ENCODE measurements at regions not wholly inside any gene's neighbourhood (a gene's known extent, or its start where the extent isn't known, plus 50 kb on each side); places are given as distances from the start of the nearest gene placed in this dataset.

DNA sequence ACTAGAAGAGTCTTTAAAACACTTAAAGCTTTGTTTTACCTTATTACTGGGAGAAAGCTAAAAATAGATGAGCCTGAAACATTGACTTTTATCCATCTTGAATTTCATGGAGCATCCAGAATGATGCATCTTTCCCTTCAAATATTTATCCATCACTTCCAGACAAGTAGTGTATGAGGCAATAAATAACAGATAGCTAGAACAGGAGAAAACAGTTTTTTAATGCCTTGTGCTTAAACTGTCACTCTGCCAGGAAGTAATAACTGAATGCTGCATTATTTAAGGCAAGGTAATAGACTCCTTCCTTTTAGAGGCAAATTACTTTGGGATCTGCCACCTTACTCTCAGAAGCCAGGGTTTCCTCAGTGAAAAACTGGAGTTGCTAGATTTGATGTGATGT, 225.8 kb upstream of the NAALADL2 start:
- H3K36me3 ChIP-seq: no peaks in the 10 kb centered on the region
- DNase-seq (ENCODE audit: extremely low spot score): no peak
- no peaks in the 10 kb centered on the region for H3K9me3 ChIP-seq
- intact Hi-C loops (cut with DNase I): no loop called here
- no peak overlapping the region for H3K4me3 ChIP-seq
- TF ChIP-seq POLR2AphosphoS5 (IDR thresholded peaks at IDR 0.05) (no peak), EP300 (IDR thresholded peaks at IDR 0.05) (no peak), POLR2A (IDR thresholded peaks at IDR 0.05; ENCODE audit: low read depth) (no peak)
- TF ChIP-seq, protein P1, sequence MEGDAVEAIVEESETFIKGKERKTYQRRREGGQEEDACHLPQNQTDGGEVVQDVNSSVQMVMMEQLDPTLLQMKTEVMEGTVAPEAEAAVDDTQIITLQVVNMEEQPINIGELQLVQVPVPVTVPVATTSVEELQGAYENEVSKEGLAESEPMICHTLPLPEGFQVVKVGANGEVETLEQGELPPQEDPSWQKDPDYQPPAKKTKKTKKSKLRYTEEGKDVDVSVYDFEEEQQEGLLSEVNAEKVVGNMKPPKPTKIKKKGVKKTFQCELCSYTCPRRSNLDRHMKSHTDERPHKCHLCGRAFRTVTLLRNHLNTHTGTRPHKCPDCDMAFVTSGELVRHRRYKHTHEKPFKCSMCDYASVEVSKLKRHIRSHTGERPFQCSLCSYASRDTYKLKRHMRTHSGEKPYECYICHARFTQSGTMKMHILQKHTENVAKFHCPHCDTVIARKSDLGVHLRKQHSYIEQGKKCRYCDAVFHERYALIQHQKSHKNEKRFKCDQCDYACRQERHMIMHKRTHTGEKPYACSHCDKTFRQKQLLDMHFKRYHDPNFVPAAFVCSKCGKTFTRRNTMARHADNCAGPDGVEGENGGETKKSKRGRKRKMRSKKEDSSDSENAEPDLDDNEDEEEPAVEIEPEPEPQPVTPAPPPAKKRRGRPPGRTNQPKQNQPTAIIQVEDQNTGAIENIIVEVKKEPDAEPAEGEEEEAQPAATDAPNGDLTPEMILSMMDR (IDR thresholded peaks at IDR 0.05): no peak
- H3K4me1 ChIP-seq: no peaks in the 10 kb centered on the region
- H3K27me3 ChIP-seq: no peaks in the 10 kb centered on the region
- no peak overlapping the region for H3K27ac ChIP-seq (replicated peaks in 1 of 4)

DNA sequence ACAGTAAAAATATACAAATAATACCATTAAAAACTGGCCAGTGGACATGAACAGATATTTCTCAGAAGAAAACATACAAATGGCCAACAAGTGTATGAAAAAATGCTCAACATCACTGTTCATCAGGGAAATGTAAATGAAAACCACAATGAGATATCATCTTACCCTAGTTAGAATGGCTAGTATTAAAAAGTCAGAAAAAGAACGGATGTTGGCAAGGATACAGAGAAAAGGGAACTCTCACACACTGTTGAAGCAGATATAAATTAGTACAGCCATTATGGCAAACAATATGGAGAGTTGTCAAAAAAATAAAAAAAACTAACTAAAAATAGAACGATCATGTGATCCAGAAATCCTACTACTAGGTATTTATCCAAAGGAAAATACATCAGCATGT, 222.7 kb upstream of the NAALADL2 start:
- Histone ChIP-seq H3K4me3 (no peak overlapping the region), H3K27me3 (no peaks in the 10 kb centered on the region), H3K36me3 (no peaks in the 10 kb centered on the region), H3K4me1 (no peaks in the 10 kb centered on the region), H3K27ac (replicated peaks in 1 of 4) (no peak overlapping the region), H3K9me3 (no peaks in the 10 kb centered on the region)
- intact Hi-C loops (cut with DNase I): no loop called here
- DNase-seq (ENCODE audit: extremely low spot score): no peak
- TF ChIP-seq EP300 (IDR thresholded peaks at IDR 0.05) (no peak), POLR2AphosphoS5 (IDR thresholded peaks at IDR 0.05) (no peak), POLR2A (IDR thresholded peaks at IDR 0.05; ENCODE audit: low read depth) (no peak)
- TF ChIP-seq, protein P1 (IDR thresholded peaks at IDR 0.05): no peak
- 47% methylated on average over 2 of the region's 2 CpGs for WGBS

DNA sequence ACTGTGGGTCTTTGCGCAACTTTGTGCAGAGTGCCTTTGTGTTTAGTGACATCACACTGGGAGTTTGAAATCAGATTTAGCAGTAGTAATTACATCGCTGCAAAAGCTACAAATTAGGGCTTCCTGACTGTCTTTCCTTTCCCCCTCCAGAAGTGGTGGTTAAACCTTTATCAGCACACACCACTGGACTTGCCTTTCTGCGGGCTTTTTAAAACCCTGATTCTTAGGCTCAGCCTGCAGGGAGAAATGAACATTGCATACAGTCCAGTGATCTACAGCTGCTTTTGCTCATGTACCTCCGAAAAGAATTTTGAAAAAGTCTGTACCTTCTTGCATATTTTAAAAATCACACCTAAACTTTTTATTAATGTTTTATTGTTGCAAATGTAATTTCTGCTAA, 219.7 kb upstream of the NAALADL2 start:
- no peak for DNase-seq (ENCODE audit: extremely low spot score)
- no peak overlapping the region for H3K27ac ChIP-seq (replicated peaks in 1 of 4)
- TF ChIP-seq POLR2A (IDR thresholded peaks at IDR 0.05; ENCODE audit: low read depth) (no peak), POLR2AphosphoS5 (IDR thresholded peaks at IDR 0.05) (no peak), EP300 (IDR thresholded peaks at IDR 0.05) (no peak)
- TF ChIP-seq, protein P1 (IDR thresholded peaks at IDR 0.05): no peak
- H3K27me3 ChIP-seq: no peaks in the 10 kb centered on the region
- no peaks in the 10 kb centered on the region for H3K9me3 ChIP-seq
- no peaks in the 10 kb centered on the region for H3K36me3 ChIP-seq
- H3K4me1 ChIP-seq: no peaks in the 10 kb centered on the region
- H3K4me3 ChIP-seq: no peak overlapping the region
- 77% methylated on average over 4 of the region's 4 CpGs for WGBS
- intact Hi-C loops (cut with DNase I): no loop called here

DNA sequence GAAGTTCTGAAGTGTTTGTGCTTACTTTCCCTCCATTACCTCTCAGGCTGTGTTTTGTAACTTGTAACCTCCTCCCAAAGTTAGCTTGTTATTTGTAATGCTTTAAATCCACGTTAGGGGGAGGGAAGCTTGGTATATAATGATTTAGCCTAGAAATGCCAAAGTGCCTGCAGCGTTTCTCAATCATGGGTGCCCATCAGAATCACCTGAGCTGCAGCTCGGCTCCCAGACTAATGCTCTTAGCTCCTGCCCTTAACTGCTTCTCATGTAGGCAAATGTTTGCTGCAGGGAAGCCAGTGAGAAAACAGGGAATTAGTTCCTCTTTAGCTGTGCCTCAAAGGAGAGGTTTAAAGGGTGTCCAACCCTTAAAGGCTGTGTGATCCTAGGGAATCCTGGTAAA, 219.2 kb upstream of the NAALADL2 start:
- no peaks in the 10 kb centered on the region for H3K36me3 ChIP-seq
- no peaks in the 10 kb centered on the region for H3K4me1 ChIP-seq
- no peak for DNase-seq (ENCODE audit: extremely low spot score)
- H3K4me3 ChIP-seq: no peak overlapping the region
- no peak overlapping the region for H3K27ac ChIP-seq (replicated peaks in 1 of 4)
- no peaks in the 10 kb centered on the region for H3K9me3 ChIP-seq
- 95% methylated on average over 3 of the region's 3 CpGs for WGBS
- no peaks in the 10 kb centered on the region for H3K27me3 ChIP-seq
- intact Hi-C loops (cut with DNase I): no loop called here
- TF ChIP-seq EP300 (IDR thresholded peaks at IDR 0.05) (no peak), POLR2AphosphoS5 (IDR thresholded peaks at IDR 0.05) (no peak), POLR2A (IDR thresholded peaks at IDR 0.05; ENCODE audit: low read depth) (no peak)
- TF ChIP-seq, protein P1 (IDR thresholded peaks at IDR 0.05): no peak

DNA sequence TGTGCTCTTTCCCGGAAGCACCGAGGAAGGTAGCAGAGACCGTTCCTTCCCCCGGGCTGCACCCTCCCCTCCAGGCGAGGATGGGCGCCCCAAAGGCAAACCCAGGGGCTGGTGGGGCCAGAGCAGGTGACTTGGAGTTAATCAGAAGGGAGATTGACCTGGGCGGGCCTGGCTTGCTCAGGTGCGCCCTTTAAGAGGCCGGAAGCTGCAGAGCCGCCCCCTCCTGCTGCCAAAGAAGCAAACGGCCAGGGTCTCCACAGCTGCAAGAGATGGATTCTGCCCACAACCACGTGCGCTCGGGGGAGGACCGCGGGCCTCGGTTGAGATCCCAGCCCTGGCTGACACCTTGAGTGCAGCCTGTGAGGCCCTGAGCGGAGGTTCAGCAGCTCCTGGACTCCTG, 218.2 kb upstream of the NAALADL2 start:
- intact Hi-C loops (cut with DNase I): no loop called here
- TF ChIP-seq POLR2A (IDR thresholded peaks at IDR 0.05; ENCODE audit: low read depth) (no peak), POLR2AphosphoS5 (IDR thresholded peaks at IDR 0.05) (no peak), EP300 (IDR thresholded peaks at IDR 0.05) (no peak)
- TF ChIP-seq, protein P1 (IDR thresholded peaks at IDR 0.05): no peak
- Histone ChIP-seq H3K27me3 (no peaks in the 10 kb centered on the region), H3K27ac (replicated peaks in 1 of 4) (no peak overlapping the region), H3K36me3 (no peaks in the 10 kb centered on the region), H3K4me3 (no peak overlapping the region), H3K4me1 (no peaks in the 10 kb centered on the region), H3K9me3 (no peaks in the 10 kb centered on the region)
- 99% methylated on average over 14 of the region's 18 CpGs for WGBS
- DNase-seq (ENCODE audit: extremely low spot score): no peak
